ENCODE measurements at regions not wholly inside any gene's neighbourhood (a gene's known extent, or its start where the extent isn't known, plus 50 kb on each side); places are given as distances from the start of the nearest gene placed in this dataset.

GRCh38 chr2:126446106-126446695, 209.8 kb upstream of the GYPC start:
- no peak for TF ChIP-seq CTCF (IDR thresholded peaks at IDR 0.05)
- no peak for TF ChIP-seq POLR2A (IDR thresholded peaks at IDR 0.05)
- no peak for TF ChIP-seq EP300 (IDR thresholded peaks at IDR 0.05)
